ENCODE measurements at regions not wholly inside any gene's neighbourhood (a gene's known extent, or its start where the extent isn't known, plus 50 kb on each side); places are given as distances from the start of the nearest gene placed in this dataset.

DNA sequence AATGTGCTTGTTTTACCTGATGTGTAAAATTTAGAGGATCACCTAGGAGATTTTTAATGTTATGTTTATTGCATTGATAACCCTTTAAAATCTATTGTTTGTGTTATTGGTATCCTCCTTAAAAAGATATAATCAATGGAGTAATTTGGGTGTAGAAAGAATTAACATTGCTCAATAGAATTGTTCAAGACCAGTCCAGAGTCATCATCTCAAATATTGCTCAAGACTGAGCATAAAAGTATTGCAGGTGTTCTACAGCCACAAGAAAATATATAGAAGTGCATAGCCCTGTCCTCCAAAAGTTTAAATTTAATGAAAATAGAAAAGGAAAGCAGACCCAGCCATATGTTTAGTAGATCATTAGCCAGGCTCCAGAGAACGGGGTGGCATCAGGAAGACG is 102.5 kb upstream of the ARID2 start:
- H3K9ac ChIP-seq (ENCODE audit: low read length) = no peak overlapping the region
- no peaks in the 10 kb centered on the region for H3K4me1 ChIP-seq (ENCODE audit: low read length)
- H3K4me2 ChIP-seq (ENCODE audit: low read depth, low read length) = no peak overlapping the region
- no peaks in the 10 kb centered on the region for H3F3A ChIP-seq (ENCODE audit: insufficient read depth, low read length)
- H3K9me3 ChIP-seq (replicated peaks; ENCODE audit: insufficient read depth, low read length) = no peaks in the 10 kb centered on the region
- no peak for DNase-seq
- TF ChIP-seq, protein P1, sequence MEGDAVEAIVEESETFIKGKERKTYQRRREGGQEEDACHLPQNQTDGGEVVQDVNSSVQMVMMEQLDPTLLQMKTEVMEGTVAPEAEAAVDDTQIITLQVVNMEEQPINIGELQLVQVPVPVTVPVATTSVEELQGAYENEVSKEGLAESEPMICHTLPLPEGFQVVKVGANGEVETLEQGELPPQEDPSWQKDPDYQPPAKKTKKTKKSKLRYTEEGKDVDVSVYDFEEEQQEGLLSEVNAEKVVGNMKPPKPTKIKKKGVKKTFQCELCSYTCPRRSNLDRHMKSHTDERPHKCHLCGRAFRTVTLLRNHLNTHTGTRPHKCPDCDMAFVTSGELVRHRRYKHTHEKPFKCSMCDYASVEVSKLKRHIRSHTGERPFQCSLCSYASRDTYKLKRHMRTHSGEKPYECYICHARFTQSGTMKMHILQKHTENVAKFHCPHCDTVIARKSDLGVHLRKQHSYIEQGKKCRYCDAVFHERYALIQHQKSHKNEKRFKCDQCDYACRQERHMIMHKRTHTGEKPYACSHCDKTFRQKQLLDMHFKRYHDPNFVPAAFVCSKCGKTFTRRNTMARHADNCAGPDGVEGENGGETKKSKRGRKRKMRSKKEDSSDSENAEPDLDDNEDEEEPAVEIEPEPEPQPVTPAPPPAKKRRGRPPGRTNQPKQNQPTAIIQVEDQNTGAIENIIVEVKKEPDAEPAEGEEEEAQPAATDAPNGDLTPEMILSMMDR (IDR thresholded peaks at IDR 0.05; ENCODE audit: low read length) = no peak
- TF ChIP-seq EZH2 (optimal IDR thresholded peaks at IDR 0.05; ENCODE audit: low read depth, low read length) = no peak
- no peak for TF ChIP-seq EZH2phosphoT487 (IDR thresholded peaks at IDR 0.05; ENCODE audit: low read length)
- H3K4me3 ChIP-seq (ENCODE audit: low read length) = no peak overlapping the region
- H3K27me3 ChIP-seq (replicated peaks; ENCODE audit: insufficient read depth, low read length) = no peaks in the 10 kb centered on the region
- H3K79me2 ChIP-seq (ENCODE audit: low read length) = no peaks in the 10 kb centered on the region
- H4K20me1 ChIP-seq (ENCODE audit: insufficient read depth, low read length) = no peaks in the 10 kb centered on the region
- H2AFZ ChIP-seq (ENCODE audit: low read length) = no peak overlapping the region
- no peaks in the 10 kb centered on the region for H3K9me2 ChIP-seq (replicated peaks; ENCODE audit: insufficient read depth, low read length)
- H3K36me3 ChIP-seq (replicated peaks; ENCODE audit: insufficient read depth, low read length) = no peaks in the 10 kb centered on the region
- no peak overlapping the region for H3K27ac ChIP-seq (ENCODE audit: low read length)

DNA sequence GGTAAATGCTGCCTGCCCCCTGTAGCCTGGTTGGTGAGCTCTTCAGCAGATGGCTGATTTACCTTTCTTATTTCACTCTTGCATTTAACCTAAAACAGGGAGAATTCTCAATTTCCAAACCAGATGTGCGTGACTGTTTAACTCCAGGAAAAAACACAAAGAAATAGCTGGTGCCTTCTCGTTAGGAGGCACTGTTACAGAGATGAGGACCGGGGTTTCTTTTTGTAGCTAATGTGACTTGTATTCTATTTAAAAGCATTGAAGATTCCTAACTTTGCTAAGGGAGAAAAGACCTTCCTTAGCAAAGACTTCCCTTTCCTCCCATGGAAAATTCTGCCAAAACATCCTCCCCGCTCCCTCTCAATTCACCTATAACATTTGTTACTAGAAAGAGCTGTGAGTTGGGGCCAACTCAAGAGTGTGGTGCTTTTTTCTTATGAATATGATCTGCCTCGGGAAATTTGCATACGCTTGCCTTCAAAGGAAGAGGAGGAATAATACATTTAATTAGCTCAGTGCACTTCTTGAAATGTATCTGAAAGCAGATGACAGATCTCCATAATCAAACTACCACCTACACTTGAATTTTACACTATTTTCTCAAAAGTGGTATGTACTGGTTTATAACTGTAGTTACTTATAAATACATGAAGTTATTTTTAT is 102.0 kb upstream of the ARID2 start:
- DNase-seq = no peak
- Histone ChIP-seq H2AFZ (ENCODE audit: low read length) (no peak overlapping the region), H3K27ac (ENCODE audit: low read length) (no peak overlapping the region), H4K20me1 (ENCODE audit: insufficient read depth, low read length) (no peaks in the 10 kb centered on the region), H3K36me3 (replicated peaks; ENCODE audit: insufficient read depth, low read length) (no peaks in the 10 kb centered on the region), H3K9ac (ENCODE audit: low read length) (no peak overlapping the region), H3F3A (ENCODE audit: insufficient read depth, low read length) (no peaks in the 10 kb centered on the region), H3K4me1 (ENCODE audit: low read length) (no peaks in the 10 kb centered on the region), H3K27me3 (replicated peaks; ENCODE audit: insufficient read depth, low read length) (no peaks in the 10 kb centered on the region), H3K9me2 (replicated peaks; ENCODE audit: insufficient read depth, low read length) (no peaks in the 10 kb centered on the region), H3K4me3 (ENCODE audit: low read length) (no peak overlapping the region), H3K9me3 (replicated peaks; ENCODE audit: insufficient read depth, low read length) (no peaks in the 10 kb centered on the region), H3K79me2 (ENCODE audit: low read length) (no peaks in the 10 kb centered on the region), H3K4me2 (ENCODE audit: low read depth, low read length) (no peak overlapping the region)
- TF ChIP-seq, protein P1 (IDR thresholded peaks at IDR 0.05; ENCODE audit: low read length) = no peak
- no peak for TF ChIP-seq EZH2phosphoT487 (IDR thresholded peaks at IDR 0.05; ENCODE audit: low read length)
- no peak for TF ChIP-seq EZH2 (optimal IDR thresholded peaks at IDR 0.05; ENCODE audit: low read depth, low read length)

DNA sequence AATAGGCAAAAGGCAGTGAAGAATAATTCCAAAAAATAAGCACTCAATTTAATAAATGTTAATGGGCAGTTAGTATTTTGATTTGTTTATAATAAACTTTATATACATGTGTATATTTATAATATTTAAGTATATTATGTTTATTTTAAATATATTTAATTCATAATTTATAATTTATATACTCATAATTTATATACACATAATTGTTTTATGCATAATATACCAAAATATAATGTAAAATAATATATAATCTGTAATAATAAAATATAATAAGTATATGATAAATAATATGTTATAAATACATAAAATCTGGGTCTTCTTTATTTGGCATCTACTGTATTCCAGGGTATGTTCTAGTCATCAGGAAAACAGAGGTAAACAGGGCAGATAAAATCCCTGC is 100.2 kb upstream of the ARID2 start:
- no peaks in the 10 kb centered on the region for H3K27me3 ChIP-seq (replicated peaks; ENCODE audit: insufficient read depth, low read length)
- no peaks in the 10 kb centered on the region for H3K9me2 ChIP-seq (replicated peaks; ENCODE audit: insufficient read depth, low read length)
- no peaks in the 10 kb centered on the region for H3K4me1 ChIP-seq (ENCODE audit: low read length)
- no peaks in the 10 kb centered on the region for H3K79me2 ChIP-seq (ENCODE audit: low read length)
- no peak for DNase-seq
- H3K4me2 ChIP-seq (ENCODE audit: low read depth, low read length) = no peak overlapping the region
- H3K9ac ChIP-seq (ENCODE audit: low read length) = no peak overlapping the region
- H3K27ac ChIP-seq (ENCODE audit: low read length) = no peak overlapping the region
- H2AFZ ChIP-seq (ENCODE audit: low read length) = no peak overlapping the region
- no peaks in the 10 kb centered on the region for H3K9me3 ChIP-seq (replicated peaks; ENCODE audit: insufficient read depth, low read length)
- H3K36me3 ChIP-seq (replicated peaks; ENCODE audit: insufficient read depth, low read length) = no peaks in the 10 kb centered on the region
- TF ChIP-seq EZH2 (optimal IDR thresholded peaks at IDR 0.05; ENCODE audit: low read depth, low read length) (no peak), EZH2phosphoT487 (IDR thresholded peaks at IDR 0.05; ENCODE audit: low read length) (no peak)
- TF ChIP-seq, protein P1 (IDR thresholded peaks at IDR 0.05; ENCODE audit: low read length) = no peak
- H4K20me1 ChIP-seq (ENCODE audit: insufficient read depth, low read length) = no peaks in the 10 kb centered on the region
- H3K4me3 ChIP-seq (ENCODE audit: low read length) = no peak overlapping the region
- H3F3A ChIP-seq (ENCODE audit: insufficient read depth, low read length) = no peaks in the 10 kb centered on the region

Data from MM.1S (cell line).